CMK (cell line): ENCODE measurements at regions not wholly inside any gene's neighbourhood (a gene's known extent, or its start where the extent isn't known, plus 50 kb on each side); places are given as distances from the start of the nearest gene placed in this dataset.

ENCODE experiments used
- DNase-seq: peaks from one replicate; pipeline ENCODE4 v3.0.0-alpha.2; 2010; ENCODE audit warnings: low read depth

DNA sequence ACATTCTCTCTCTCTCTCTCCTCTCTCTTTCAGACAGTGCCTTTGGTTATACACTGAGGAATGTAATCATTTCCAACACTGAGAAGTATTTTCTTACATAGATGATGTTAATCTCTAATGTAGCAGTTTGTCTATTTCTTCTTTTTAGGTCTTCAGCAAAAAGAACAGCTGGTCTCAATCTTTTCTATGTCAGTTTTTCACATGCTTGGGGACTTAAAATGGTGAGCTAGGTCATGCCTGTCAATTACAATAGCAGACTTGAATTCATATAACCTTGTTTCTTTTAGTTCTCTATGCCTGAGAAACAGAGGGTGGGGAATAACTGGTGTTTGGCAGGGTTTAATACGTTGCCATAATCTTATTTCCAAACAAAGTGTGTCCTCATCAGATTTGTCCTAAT, 786.2 kb downstream of the SQOR start:
- DNase-seq, result no peak

DNA sequence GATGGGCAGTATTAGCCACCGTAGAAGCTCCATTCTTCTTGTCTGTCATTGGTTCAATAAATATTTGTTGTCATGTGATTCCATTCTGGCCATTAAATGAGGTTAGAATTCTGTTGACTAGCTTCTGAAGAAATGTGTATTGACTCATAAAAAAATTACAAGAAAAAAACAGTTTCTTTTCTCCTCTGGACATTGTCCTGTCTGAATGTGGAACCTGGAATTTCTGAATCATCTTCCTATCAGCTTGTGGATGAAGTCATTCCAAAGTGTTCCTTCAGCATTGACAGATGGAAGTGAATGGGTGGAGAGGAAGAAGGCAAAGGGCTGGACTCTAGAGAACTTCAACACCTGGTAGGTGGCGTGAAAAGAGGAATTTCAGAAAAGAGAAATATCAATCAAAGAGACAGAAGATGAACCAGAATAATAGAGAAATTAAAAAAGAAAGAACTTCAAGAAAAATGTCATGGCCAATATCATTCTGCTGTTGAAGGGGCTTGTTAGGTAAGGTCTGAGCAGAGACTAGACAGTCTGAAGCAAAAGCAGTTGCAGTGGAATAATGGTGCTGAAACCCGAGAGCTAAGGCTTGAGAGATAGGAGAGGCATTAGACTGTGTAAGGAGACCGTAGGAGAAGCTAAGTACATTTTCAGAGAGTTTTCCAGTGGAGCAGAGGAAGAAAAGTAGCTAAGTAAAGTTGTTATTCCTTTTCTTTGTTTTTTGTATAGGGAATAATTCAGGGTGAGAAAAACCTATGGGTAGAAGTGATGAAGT, 806.6 kb downstream of the SQOR start:
- DNase-seq, result no peak

DNA sequence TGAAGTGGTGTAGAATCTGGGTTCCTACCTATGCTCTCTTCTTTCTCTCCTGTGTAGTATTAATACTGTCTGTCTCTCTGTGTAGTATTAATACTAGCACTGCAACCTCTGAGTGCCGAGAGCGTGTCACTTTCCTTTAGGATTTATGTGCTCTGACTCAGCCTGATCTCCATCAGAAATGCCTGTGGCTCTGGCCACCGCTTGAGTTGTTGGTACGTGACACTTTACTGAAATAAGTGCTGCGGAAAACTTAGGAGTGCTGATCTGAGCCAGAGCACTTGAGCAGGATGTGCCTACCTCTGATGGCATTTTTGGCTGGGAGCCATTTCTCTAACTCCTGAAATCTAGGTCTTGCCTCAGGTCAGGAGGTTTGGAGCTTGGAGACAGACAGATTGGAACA, 807.4 kb downstream of the SQOR start:
- DNase-seq, result no peak

DNA sequence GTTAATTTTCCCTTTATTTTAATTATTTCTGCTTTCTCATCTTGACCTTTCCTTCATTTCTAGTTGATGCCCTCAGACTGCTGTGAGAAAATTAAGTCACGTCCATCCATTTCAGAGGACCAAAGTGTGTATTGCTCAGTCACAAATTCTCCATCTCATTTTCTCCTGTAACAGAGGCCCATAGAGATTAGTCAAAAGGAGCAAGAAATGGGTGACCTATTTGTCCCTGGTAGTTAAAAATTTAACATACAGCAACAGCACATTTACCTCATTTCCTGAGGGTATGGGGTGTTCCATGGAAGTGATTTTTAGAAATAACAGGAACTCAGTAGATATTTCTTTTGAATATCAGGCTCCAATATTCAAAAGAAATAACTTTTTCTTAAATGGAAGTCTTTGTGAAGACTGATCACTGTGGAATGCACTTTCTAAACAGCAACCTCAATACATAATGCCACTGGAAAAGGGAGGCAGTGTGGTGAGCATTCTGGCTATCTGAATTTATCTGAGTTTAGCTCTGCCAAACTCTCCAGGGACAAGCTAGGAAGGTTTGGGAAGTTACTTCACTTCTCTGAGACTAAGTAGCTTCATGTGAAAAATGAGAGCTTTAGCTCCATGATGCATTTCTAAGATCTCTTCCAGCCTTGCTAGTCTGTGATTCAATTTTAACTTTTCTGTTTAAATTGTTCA, 808.2 kb downstream of the SQOR start:
- no peak for DNase-seq

DNA sequence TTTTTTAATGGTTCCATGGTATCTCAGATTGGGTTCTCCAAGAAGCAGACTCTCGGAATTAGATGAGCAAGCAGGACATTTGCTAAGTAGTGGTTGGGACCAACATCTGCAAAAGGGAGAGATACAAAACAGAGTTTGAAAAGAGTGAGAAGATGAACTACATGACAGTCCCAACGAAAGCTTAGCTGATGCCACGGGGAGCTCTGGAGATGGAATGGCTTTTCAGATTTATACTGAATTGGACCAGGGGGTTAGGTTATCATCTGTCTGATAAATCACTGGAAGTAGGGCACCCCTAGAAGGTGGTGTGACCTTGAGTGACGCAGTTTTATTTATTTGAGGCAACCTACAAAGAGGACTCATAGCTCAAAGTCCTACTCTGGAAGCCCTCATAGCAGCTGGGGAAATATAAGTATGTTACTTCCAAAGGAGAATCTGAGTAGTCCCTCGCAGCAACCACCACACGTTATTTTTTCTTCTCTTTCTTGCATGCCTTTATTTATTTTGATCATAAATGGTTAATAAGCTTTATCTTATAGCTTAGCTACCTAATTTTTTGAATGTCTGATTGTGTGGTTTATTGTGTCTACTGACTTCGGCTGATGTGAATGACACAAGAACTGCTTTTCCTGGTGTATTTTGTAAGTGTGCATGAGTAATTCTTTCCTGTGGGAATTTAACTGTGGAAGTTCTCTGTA, 815.4 kb downstream of the SQOR start:
- no peak for DNase-seq

DNA sequence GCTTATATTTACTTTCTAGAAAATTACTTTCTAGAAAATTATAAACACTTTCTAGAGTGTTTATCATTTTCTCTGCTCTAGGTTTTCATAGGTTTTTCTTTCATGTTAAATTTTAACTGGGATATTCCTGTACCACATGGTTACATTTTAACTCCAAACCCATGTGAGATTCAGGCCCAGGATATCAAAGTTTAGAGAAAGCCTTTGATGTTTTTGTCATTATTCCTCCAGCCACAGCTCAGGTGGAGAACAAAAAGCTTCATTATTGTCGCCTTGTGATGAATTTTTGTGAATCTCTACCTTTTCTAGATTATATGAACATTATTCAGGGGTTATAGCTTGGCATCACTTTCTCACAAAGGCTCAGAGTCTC, 816.0 kb downstream of the SQOR start:
- DNase-seq, result no peak

DNA sequence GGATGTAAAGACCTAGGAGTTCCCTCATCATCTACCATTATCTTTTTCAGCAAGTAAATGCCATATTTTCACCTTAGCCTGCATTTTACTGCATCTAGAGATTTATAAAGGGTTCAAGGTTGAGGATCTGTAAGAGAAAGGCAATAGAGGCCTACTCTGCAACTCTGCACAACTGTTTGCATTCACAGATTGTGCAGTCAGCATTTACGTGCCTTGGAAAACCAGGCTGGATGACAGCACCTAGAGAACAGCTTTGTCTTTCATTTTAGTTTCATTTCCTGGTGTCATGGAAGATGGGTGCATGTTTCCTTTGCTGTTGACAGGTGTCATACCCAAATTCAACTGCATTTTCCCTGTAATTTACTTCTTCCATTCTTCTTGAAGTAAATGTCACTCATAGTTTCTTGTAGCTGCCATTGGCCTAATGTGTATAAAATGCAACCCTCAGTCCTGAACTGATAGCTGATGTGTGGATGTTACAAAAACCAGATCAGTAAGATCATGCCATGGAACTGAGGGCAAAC, 817.5 kb downstream of the SQOR start:
- no peak for DNase-seq

DNA sequence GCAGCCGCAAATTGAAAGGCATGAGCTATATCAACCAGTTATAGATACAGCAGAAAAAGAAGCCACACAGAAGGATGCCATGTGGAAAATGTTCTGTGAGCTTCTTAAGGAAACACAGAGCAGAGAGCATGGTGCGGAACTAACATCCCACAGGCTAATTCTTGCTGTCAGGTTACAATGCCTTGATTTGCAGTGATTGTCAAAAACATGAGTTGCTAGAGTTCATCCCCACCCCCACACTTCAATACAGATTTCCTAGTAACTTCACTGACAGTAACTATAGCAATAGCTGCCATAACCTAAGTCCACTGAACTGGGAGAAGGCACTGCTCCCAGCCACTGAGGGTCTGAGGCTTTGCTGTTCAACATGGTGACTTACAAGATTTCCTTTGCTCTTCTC, 821.6 kb downstream of the SQOR start:
- no peak for DNase-seq

DNA sequence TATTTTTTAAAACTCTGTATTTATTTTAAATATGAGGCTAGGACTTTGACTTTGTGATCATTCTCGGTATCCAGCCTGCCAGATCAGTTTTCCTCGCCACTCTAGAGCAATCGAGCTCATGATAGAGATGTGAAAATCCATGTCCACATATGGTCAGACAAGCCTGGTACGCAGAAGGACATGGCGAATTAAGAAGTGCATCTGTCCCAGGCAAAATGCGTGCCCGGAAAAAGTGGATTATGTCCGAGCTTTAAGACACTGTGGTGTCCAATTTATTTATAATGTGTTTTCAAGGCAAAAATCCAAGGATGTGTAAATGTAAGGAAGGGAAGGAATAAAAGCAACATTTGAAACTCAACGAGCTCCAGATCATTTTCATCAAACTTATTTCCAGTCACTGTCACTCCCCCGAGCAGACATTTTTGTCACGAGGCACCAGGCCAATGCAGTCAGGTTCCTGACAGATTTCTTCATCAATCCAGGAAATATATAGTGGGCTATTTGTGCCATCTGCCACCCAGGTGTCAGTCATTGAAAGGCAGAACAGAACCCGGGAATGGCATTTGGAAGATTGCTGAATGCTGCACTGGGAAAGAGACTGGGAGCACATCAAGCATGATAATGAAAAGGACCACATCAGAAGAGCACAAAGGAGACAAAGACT, 825.7 kb downstream of the SQOR start:
- no peak for DNase-seq

DNA sequence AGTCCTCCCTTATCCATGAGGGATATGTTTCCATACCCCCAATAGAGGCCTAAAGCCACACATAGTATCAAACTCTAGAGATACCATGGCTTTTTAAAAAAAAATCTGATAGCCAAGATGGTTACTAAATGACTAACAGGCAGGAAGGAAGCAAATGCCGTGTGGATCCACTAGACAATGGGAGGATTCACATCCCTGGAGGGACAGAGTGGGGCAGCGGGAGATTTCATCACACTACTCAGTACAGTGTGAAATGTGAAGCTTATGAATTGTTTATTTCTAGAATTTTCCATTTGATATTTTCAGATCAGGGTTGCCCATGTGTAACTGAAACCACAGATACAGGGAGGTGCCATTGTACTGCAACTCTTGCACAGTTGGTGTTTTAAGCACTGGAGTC, 826.6 kb downstream of the SQOR start:
- no peak for DNase-seq

DNA sequence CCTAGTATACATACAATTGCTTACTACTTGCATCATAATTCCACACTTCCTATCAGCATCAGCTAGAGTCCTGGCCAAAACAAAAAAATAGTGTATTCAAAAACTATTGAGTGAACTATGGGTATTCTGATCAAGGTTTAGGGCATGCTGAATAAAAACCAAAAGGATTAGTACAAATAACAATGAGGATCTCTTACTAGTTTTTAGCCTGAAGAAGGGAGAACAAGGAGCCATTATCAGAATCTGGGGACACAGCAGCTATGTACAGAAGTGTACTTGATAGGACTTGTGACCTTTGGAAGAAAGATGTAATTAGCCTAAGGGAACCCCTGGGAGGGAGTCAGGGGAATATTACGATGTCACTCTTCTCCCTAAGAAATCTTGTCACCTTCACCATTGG, 832.2 kb downstream of the SQOR start:
- DNase-seq, result no peak

DNA sequence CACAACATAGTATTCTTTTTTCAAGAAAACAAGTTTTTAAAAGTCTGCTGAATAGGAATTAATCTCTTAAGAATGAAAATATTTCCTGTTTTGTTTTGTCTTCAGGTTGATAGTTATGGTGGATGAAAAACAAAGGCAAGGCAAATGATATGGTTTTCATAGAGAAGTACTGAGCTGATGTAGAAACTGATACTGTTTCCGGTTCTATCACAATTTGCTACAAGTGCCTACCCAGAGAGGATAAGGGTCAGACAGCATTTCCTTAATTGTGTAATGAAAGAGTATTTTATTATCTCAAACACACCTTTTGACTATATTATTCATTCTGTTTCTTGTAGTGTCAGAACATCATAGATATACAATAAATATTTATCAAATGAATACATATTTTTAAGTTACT, 836.3 kb downstream of the SQOR start:
- no peak for DNase-seq

DNA sequence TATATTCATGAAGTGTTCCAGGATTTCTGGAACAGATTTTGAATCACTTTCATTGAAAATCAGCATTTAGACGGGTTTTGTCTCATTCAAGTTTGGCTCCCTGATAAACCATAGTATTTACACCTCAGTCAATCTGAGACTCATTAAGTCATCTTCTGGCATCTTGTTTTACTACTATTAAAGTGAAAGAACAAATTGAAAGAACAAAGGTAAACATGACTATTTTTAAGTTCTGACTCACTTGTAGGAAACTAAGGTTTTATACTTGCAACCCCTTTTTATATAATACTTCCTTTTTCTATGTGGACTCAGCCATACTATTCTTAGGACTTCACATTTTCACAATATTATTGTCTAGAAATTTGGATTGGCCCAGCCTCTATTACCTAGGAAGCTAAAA, 854.4 kb downstream of the SQOR start:
- DNase-seq, result no peak

DNA sequence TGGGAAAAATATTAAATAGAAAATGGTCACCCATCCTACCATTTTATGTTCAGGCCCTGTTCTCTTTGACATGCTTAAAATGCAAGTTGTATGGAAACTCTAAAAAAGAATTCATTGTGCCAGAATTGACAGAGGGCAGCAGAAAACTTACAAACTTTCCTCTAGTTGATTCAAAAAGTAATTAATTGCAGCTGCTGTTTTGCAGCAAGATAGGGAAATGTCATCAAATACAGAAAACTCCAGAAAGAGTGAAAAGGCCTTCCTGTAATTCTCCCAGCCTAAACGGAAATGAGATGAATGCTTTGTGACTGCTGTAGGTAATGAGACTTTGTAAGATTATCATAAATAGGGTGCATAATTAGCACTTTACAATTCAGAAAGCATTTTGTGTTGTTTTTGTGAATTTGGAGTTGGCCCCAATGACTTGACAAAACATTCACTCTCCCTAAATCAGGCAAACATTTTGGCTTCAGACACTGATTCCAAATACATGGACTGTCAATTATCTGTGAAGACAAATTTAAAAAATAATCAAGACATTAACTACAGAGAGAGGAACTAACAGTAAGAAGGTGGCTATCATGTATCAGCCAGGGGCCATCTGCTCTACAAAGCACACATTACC, 861.8 kb downstream of the SQOR start:
- DNase-seq, result no peak

DNA sequence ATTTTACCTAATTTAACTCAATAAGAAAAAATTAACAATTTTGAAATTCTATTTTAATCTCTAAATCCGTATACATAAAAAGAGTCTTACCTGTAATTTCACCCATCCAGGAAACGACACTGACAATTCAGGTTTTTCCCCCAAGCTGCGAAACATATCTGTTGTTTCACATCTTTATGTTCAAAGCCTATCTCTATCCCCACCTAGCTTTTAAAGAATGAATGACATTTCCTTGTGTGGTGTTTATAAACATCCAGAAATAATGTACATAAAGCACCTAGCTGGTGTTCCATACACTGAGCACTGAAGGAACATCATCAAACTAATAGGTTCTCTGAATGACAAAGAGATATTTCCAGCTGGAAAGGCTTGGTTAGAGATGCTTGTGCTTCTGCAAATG, 867.8 kb downstream of the SQOR start:
- no peak for DNase-seq

DNA sequence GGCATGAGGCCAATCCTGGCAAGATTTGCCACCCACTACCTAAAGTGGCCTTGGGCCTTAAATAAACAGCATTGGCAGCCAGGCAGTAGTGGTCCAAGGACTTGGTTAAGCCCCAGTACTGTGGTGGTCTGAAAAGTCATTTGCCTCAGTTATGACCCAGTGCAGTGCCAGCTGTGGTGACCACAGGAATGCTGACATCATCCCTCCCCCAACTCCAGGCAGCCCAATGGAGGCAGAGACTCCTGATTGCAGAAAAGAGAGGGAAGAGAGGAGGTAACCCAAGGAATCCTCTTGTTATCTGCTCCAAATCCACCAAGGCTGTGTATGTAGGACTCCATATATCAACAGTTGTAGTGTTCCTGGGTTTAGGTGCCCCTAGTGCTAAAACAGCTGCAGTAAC, 883.6 kb downstream of the SQOR start:
- DNase-seq, result no peak

DNA sequence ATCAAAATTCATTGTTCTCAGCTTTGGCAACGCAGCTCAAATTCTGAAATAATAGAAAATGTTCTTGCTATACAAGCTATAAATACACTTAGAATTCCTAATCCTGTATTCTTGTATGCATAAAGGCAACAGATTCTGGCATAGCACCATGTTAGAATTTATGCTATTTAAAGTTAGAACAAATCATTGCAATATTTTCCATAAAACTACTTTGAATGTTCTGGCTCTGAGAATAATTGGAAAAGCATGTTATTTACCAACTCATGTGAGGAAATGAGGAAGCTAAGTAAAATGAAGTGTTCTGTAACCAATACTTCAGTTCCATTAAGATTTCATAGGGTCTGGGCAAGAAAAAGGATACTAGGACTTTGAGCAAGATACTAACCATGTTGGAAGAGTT, 888.9 kb downstream of the SQOR start:
- no peak for DNase-seq

DNA sequence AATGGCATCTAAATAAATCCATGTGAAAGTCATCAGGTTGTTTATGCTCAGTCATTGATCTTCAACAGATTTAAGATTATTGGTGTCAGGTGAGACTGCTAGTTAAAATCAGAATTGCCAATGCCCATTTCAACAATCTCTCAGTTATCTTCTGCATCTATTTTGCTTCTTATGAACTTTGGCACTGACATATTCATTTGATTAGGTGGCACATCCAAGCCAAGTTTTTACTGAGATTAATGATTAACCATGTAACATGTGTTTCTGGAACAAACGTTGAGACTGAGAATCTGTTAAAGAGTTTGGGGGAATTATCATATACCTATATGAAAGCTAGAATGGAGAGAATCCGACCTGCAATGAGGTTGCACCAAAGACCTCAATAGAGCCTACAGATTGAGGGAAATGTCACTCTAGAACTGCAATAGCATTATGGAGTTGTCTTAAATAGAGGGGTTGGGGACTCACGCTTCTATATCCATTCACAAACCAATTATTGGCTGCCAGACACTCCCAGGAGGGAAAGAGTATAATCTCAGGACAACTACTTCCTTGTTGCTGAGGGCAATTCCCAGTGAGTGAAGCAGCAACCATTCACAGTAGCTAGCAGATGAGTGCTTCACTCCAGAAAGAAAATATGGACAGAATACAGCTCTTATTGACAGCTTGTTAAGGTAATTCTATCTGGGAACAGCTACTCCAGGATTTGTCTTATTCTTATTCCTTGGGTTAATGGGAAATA, 891.3 kb downstream of the SQOR start:
- no peak for DNase-seq

DNA sequence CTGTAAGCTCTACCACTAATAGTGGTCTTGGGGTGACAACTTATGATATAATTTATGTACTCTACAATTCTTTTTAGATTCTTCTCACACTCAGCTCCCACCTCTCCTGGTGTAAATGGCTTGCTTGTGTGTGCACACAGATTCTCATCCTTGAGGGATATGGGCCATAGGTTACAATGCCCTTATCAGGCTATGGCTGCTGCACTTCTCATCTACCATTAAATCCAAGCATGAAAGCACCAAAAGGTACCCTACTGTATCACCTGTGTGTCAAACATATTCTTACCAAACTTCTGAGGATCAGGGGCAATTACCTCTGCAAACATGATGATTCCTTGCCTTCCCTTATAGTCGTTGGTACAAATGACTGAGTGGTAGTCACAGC, 891.9 kb downstream of the SQOR start:
- DNase-seq, result no peak

DNA sequence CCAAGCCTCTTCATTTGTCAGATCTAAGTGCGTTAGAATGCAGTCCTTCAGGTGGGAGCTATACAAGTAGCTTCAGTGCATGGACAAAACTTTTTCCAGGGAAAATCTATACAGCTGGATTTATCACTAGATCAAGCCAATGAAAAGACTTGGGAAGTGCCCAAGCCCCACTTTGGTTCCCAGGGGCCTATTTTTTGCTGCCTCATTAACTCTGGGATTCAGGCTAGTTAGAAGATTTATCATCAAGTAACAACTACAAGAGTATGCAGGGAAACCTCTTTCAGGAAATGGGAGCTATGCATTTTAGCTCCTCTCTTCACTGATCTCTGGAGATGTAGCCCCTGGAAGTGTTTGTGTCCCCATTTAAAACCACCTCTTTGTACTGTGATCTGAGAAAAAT, 908.8 kb downstream of the SQOR start:
- no peak for DNase-seq

DNA sequence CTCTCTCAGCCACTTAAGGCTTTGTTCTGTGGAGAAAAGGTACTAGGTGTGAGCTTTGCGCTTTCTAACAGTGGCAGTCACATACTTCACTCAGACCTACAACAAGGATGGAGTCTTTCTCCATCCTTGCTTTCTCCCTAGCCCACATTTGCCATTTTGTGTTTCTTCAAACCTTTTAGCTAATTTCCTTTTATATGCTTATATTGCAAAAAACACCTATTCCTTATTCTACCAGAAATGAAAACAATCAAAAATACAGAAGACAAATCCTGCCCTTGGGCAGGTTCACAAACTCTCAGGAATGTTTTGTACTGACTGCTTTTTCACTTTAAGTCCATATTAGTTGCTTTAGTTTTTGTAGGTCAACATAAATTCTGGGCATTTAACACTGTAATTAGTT, 914.2 kb downstream of the SQOR start:
- DNase-seq, result no peak

DNA sequence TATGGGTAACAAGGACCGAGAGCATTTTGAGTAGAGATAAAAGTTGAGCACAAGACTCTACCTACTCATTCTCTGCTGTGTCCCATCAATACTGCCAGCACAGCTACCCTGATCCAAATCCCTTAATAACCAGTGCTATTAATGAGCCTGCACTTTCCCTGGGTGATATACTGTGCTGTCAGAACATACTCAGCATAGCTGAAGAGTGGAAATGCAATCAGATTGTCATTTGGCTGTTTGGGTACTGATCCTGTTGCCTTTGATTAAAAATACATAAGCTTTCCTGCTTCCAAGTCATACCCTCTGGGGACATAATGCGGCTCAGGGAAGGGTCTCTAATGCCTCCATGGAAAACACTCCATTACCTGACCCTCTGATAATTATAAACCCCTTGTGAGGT, 917.5 kb downstream of the SQOR start:
- DNase-seq, result no peak
